NCI-H187 treated with DMSO at 0.1 percent for 48 hours (cell line): ENCODE measurements at regions not wholly inside any gene's neighbourhood (a gene's known extent, or its start where the extent isn't known, plus 50 kb on each side); places are given as distances from the start of the nearest gene placed in this dataset.

Experiments
- DNase-seq: peaks from one replicate; lab custom pipeline; 2025; lab: John Stamatoyannopoulos, UW

DNA sequence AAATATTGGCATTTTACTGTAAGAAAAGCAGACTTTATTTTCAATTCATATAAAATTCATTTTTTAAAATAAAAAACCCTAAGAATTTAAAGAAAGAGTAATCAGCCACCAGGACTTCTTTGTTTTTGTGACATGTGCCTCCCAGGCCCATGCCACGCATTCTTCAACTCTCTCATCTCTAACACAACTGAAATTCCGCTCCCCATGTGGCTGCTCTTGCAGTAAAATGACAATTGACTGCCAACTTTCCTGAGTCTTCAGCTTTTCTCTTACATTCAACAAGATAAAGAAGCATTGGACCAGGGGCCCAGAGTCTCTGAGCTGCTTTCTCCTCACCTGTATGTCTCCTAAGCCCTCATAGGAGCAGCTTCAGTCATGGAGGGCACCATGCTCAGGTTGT lies 372.1 kb downstream of the UQCRFS1 start:
- DNase-seq = no peak

DNA sequence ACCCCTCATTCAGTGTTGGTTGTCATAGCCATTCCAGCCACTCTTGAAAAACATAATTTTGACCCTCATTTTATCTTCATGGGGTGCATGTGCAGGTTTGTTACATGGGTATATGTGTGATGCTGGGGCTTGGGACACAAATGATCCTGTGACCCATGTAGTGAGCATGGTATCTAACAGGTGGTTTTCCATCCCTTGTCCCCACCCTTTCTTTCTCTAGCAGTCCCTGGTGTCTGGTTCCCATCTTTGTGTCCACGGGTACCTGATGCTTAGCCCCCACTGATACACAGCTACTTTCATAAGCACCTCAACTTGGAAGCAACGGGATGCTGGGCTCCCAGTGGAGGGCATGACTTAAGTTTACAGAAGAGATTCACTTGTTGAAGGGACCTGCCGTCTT lies 373.5 kb downstream of the UQCRFS1 start:
- no peak for DNase-seq

DNA sequence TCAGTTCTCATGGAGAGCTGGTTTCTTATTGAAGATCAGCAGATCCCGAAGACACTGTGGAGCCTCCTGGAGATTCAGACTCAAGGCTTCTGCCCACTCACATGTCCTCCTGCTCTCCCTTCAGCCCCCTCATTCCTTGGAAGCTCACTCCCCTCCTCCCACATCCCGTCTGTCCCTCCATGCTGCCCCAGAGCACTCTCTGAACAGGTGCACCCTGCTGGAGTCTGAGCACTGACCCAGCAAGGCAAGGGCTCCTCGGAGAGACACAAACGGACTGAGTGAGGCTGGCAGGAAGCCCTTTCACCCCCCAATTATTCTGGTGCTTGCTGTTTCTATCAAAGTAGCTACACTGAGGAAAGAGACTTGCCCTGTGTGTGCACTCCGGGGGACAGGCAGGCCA lies 374.0 kb downstream of the UQCRFS1 start:
- no peak for DNase-seq

DNA sequence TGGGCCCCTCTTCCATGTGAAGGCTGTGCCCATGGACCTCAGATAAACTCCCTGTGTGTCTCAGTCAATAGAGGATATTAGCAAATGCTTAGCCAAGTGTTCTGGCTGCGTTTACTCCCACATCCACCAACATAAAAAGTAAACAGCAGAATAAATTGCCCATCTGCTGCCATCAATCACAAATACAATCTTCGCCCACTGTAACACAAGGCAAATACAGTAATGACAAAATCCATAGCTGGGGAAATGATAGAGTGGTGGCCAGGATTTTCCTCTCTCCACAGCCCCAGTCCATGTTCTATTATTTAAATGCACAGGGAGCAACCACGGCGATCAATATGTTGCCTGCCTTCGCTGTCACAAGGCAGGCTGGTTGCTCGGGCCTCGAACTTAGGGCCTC lies 376.5 kb downstream of the UQCRFS1 start:
- DNase-seq = no peak

DNA sequence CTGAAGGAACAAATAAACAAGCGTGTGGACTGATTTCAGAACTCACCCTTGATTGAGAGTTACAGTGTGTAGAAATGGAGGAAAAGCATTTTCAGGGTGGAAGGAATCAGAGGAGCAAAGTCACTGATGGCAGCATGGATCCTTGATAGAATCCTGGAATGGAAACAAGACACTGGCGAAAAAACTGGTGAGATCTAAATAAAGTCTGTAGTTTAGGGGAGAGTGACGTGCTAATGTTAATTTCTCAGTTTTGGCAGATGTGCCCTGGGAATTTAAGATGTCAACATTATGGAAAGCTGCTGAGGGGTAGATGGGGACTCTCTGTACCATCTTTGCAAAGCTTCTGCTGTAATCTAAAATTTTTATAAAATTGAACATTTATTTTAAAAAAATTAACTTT lies 378.0 kb downstream of the UQCRFS1 start:
- DNase-seq = no peak

DNA sequence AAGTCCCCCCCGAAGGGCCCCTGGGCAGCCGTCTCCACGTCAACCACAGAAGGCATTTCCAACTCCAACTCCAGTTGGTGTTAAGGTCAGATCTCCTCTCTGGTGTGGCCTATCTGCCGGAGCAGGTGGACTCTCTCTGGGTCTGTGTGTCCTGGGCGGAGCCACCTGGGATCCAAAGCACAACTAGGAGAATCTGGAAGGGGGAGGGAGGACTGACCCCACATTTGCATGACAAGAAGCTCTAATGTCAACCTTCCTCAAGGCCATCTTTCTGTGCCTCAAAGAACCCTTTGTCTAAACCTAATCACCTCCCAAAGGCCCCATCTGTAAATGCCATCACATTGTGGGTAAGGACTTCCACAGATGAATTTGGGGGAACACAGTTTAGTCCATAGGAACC lies 381.5 kb downstream of the UQCRFS1 start:
- DNase-seq = no peak

DNA sequence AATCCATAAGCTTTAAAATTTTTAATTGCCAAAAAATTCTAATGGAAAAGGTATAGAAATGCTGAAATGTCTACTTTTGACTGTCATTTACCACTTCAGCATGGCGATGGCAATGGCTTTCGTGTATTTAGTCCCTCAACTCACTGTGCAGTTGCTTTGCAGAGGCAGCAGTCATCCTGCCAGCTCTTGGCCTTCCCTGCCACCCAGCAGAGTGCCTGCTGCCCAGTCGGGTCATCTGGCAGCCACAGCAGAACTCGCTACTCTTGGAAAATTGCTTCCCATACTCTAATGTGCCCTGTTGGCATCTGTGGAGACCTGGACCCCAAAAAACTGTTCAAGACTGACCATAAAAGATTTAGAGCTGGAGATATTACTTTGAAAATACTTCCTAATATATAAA lies 383.2 kb downstream of the UQCRFS1 start:
- no peak for DNase-seq

DNA sequence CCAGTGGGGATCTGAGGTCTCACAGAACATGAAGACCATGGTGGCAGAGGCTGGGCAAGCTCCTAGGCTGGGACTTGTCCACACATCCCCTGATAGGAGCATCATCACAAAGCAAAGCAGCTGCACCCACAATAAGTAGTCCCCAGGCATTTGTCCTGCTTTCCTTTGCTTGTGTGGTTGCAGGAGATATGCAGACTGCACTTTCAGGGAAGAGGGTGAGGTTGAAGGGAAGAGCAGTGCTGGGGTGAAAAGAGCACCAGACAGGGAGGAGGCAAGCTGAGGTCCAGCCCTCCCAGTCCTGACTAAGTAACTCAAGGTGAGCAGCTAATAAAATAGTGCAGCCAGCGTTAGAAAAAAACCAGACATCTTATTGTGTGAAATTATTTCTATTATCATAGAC lies 383.6 kb downstream of the UQCRFS1 start:
- no peak for DNase-seq

DNA sequence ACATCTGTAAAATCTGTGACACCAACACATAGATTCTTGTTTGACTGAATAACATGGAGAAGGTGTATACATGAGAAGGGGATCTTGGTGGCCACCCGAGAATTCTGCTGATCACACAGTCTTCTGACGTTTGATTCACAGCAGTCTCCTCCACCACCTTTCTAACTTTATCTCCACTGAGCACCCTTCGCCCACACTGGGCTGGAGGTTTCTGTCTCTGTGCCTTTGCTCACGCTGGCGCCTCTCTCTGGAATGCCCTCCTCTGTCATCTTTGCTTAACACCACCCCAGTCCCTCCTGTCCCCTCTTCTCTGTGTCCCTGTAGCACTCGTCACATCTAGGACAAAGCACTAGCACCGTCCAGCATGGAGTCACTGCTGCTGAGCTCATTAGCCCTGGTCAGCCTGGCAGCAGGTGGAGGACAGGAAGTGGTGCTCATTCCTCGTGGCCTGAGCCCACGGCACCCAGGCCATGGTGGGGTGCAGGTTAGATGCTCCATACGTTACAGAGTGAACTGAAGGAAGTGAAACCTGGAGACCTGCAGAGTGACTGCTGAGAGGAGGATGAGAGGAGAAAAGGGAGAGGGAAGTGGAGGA lies 384.6 kb downstream of the UQCRFS1 start:
- no peak for DNase-seq

DNA sequence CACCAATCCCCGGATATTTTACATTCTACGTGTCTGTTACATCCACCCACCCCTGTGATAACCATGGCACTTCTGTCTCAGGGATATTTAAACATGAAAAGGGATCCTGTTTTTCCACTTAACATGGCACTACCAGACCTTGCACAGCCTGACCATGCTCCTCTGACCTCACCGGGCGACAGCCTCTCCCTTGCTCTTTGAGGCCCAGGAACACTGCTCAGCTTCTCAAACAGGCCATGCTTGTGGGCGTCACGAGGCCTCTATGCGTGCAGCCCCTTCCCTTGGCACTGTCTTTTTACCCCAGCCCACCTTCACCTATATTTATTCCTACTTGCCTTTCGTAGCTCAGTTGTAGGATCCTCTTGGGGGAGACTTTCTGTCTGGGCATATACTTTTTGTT lies 385.6 kb downstream of the UQCRFS1 start:
- DNase-seq = no peak

DNA sequence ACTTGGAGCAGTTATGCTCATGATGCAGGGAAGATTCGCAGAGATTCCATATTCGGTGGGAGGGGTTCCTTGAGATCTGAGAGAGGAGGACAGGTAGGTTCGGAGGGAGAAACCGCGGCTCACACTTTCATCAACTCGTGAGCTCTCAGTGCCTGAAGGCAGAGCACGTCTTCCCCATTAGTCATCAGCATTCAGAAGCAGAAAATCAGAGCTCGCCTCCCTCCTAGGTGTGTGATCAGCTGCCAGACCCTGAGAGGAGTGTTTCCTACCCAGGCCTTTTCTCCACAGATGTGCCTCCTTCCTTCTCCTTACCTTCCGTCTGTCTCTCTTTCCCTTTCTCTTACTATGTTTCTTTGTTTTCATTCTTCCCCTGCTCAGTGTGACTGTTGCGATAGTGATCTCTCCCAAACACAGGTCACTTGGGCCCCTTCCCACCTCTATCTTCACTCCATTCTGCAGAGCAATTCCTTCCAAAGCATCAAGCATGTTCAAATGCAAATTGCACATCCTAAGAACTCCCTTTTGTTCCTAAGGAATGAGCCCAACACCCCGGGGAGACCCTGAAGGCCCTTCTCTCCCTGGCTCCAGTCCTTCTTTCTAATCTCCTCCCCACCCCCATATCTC lies 389.5 kb downstream of the UQCRFS1 start:
- DNase-seq = no peak

DNA sequence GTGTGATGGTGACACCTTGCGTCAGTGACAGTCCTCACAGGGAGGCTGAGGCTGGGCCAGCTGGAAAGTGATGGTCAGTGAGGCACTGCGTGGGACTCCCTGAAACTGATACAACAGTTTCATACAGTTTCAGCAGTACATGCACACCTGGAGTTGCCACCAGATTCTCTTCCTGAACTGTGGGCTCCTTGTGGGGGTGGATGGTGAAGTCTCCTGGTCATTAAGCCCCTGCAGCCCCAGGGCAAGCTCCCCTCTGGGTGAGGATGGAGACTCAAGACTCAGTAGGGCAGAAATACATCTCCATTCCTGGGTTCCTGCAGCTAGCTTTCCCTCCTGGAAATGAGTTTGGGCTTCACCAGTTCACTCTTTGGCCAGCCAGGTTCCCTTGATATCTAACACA lies 392.7 kb downstream of the UQCRFS1 start:
- DNase-seq = no peak

DNA sequence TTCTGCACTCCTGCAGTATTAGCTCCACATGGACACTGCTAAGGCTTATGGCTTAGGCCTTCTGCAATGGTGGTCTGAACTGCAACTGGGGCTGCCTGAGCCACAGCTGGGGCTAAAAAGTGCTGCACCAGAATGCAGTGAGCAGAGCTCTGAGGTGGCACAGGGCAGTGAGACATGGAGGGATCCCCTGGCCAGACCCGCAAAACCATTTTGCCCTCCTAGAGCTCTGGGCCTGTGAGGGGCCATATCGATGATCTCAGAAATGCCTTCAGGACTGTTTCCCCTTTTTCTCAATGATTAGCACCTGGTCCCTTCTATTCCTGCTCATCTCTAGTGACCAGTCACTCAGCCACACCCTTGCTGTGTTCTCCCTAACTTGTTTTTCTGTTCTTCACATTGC lies 397.7 kb downstream of the UQCRFS1 start:
- DNase-seq = no peak

DNA sequence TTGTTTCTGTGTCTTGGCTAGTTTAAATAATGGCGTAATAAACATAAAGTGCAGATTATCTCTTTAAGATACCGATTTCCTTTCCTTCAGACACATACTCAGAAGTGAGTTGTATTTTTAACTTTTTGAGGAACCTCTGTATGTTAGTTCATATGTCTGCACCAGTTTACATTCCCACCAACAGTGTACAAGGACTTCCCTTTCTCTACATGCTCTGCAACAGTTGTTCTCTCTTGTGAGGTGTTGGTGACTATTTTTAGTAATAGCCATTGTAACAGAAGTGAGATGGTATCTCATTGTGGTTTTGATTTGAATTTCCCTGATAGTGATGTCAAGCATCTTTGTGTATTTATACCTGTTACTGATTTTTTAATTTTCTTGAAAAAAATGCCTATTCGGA lies 418.6 kb downstream of the UQCRFS1 start:
- no peak for DNase-seq

DNA sequence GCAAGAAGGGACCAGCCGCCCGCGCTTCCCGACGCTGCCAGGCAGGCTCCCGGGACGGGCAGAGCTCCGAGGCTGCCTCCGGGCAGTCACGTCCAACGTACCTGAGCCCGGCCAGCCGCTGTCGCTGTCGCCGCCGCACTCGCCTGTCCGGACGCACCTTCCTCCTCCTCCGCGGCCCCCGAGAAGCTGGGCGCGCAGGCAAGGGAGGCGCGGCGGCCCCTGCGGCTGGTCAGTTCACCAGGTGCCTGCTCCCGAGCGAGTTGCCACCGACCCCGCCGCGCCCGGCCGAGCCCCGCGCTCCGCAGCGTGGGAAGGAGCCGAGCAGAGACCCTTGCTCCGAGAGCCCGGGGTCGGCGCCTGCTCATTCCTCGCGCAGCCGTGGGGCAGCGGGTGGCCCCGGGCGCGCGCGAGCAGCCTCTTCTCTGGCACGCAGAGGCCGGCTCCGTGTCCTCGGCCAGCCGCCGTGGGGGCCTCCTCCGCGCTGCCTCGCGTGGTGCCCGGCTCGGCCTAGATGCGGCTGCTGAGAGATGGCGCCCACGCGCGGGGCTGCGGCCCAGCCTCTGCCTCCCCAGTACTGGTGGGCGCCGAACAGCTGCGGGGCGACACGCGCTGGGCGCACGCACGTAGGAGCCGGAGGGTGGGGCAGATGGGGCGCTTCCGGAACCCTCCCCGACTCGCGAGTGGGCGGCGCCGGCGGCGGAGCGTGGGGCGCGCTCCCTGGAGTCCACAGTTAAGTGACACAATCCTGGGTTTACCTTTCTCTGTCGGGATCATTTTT lies 419.4 kb downstream of the UQCRFS1 start:
- DNase-seq = no peak

DNA sequence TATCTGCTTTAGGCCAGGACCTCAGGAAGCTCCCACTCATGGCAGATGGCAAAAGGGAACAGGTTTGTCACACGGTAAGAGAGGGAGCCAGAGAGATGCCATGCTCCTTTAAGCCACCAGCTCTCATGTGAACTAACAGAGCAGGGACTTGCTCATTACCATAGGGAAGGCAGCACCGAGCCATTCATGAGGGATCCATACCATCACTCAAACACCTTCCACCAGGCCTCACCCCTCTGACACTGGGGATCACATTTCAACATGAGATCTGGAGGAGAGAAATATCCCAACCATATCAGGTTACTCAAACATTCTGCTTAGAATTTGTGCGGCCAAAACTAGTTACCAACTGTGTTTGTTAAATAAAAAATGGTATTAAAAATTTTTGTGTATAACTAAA lies 427.0 kb downstream of the UQCRFS1 start:
- DNase-seq = no peak

DNA sequence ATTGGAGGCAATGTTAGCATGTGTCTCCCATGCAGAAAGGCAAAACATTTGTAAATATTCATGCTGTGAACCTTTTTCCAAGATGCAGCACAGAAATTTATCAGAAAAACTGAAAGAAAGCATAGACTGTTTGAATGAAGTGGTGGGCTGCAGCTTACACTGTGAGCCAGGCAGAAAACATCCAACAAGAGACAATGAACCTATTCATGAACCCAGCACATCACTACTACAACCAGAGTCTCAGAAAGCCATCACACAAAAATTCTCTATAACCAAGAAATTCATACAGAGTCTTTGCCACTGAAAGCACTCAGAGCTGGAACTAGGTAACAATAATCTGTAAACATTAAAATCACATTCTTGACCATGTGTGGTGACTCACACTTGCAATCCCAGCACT lies 448.9 kb downstream of the UQCRFS1 start:
- no peak for DNase-seq

DNA sequence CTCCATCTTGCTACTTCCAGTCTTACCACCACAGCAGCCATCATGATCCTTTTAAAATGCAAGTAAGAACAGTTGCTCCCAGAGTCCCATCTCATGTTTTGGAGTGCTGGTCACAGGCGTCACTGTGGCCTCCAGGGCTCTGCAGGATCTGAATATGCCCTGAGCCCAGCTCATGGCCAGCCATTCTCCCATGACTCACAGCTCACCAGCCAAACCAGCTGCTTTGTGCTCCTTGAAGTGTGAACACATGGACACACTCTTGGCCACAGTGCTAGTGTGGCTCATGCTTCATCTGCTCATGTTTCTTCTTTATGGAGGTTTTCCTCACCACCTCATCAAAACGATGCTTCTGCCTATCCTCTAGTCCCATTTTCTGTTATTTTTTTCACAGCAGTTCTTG lies 466.5 kb downstream of the UQCRFS1 start:
- no peak for DNase-seq

DNA sequence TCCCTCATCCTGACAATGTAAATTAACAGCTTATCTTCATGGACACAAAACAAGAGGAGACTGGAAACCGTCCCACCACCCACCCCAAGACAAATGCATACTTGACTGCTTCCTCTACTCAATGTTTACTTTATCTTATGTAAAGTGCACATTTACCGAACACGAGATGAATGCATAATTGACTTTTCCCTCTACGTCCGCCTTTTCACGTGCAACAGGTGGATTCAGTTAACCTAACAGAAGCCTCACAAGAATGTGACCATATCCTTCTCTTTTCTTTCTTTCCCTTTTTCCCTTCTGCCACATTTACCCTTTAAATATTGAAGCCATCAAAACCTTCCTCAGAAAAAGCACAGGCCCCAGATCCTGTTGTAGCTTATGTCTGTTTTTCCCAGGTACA lies 468.0 kb downstream of the UQCRFS1 start:
- no peak for DNase-seq

DNA sequence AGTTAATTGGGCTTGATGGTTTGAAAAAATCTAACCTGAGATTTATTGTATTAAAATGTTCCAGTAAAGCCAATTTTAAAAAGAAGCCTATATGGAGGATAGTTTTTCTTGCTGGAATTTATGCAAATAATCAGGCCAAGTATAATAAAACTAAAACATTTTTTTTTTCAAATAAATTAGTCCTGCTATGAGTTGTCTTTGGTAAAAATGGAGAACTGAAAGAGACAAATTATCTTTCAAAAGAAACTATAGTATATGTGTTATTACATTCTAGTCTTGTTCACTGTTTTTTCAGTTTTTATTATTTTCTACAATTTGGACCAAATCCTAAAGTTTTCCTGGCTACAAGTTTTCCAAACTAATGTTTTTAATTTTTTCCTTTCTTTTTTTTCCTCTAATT lies 468.9 kb downstream of the UQCRFS1 start:
- DNase-seq = no peak

DNA sequence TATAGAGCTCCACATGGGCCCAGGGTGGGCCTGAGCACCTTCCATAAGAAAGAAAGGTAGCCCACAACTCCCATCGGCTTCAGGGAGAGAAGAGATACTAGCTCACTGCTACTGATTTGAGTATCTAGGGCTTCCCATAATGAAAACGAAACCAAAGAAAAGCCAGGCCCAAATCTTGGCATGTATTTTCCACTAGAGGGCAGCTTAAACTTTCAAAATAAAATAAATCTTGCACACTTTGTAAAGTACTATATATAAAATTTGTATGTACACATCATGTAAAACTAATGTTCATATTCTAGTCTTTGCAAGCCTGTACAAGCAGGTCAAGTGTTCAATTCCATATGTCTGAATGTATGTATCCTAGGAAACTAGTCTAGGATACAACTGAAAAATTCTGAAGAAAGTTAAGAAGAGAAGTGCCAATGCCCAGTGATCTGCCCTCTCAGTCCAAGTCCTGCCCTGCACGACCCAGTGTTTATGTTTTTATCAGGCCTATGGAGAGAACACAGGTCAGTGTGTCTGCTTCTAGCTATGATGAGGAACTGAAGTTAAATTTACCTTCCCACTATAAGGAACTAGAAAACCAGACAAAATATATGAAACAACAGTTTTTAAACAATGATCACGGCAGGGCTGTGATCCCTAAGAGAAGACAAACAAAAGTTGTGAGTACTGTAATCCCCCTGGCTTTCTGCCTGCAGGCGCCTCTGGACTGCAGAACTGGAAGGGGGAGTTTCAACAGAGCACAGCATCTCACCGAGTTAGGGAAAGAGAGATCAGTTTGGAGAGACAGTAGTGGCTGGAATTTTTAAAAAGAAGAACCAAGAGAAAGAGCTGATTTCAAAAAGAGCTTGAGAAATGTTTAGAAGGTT lies 475.7 kb downstream of the UQCRFS1 start:
- no peak for DNase-seq

DNA sequence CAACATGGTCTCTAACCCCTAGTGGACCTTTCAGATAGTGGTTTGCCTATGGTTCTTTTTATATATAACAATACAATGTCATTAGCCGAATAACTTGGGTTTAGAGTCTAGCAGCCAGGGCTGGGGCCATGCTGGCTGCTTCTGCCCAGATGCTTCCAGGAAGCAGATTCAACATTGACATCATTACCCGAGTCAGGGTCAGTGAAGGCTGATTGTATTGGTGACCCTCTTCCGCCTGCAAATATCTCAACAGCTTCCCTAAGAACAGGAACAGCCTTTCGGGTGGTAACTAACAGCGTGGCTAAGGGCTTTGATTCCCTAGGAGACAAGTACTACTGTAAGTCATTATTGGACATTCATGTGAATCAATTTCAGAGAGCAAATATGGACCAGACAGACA lies 476.4 kb downstream of the UQCRFS1 start:
- DNase-seq = no peak

DNA sequence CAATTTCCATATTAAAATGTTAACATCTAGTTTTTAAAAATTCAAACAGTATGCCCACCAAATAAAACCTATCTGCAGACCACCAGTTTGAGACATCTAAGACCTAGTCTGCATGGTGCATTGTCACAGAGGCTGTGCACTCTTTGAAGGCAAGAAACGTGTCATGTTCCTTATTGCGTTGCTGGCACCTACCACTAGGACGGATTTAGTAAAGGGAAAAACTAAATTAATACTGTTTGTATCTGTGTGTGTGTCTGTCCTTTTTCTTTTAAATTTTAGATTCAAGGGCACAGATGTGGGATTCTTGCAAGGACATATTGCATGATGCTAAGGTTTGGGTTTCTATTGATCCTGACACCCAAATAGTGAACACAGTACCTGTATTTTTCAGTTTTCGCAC lies 481.4 kb downstream of the UQCRFS1 start:
- no peak for DNase-seq
